Gastrocnemius medialis (tissue), 4 donors: ENCODE measurements at regions not wholly inside any gene's neighbourhood (a gene's known extent, or its start where the extent isn't known, plus 50 kb on each side); places are given as distances from the start of the nearest gene placed in this dataset.
"Not testable (repeated sequence)": the region's sequence is repeated elsewhere in the genome, so short reads cannot be mapped to it uniquely, and the experiment has no call there.

Experiments
- ATAC-seq, 2 donors: fragments of 150-250 bp; one replicate each; pipeline ENCODE4 v1.9.1; 2016
- DNase-seq, 2 donors: peaks; one replicate each; pipeline ENCODE4 v3.0.0-alpha.2; 2019
- H3K27ac ChIP-seq, 4 donors: fragments of 200-600 bp; sonication (generic); 1 replicate in 1 of 4; 2 replicates in 3 of 4; pipeline ENCODE4 v1.5.1; 2016 to 2018; ENCODE audit warnings: mild to moderate bottlenecking in 2 of 4, moderate library complexity in 1 of 4
- H3K27me3 ChIP-seq, 3 donors: fragments of 200-600 bp; sonication (generic) in 2 of 3; 1 replicate in 1 of 3; 2 replicates in 2 of 3; pipeline versions ENCODE4 v1.5.1 to v1.6.0; 2016 to 2019; ENCODE audit warnings: mild to moderate bottlenecking in 1 of 3, moderate library complexity in 1 of 3
- H3K36me3 ChIP-seq, 2 donors: fragments of 200-600 bp; sonication (generic) in 1 of 2; one replicate each; pipeline ENCODE4 v1.5.1; 2017 to 2018
- H3K4me1 ChIP-seq, 2 donors: fragments of 200-600 bp; sonication (generic) in 1 of 2; one replicate each; pipeline ENCODE4 v1.5.1; 2016 to 2017; ENCODE audit warnings: mild to moderate bottlenecking in 2 of 2
- H3K4me3 ChIP-seq, 4 donors: fragments of 200-600 bp; sonication (generic) in 3 of 4; 1 replicate in 1 of 4; 2 replicates in 3 of 4; pipeline ENCODE4 v1.5.1; 2016 to 2019; ENCODE audit warnings: mild to moderate bottlenecking in 2 of 4
- H3K9me3 ChIP-seq, 3 donors: fragments of 200-600 bp; sonication (generic) in 2 of 3; 1 replicate in 1 of 3; 2 replicates in 2 of 3; pipeline ENCODE4 v1.5.1; 2016 to 2019
- POLR2A ChIP-seq, 2 donors: fragments of 450-650 bp; IDR thresholded peaks; one replicate each; pipeline ENCODE4 v1.6.1; 2017; ENCODE audit warnings: antibody characterized with exemption in 2 of 2, mild to moderate bottlenecking in 2 of 2, moderate library complexity in 2 of 2
- in situ Hi-C, 4 donors: fragments of 200-750 bp; cut with MboI; loops; one replicate each; pipeline versions ENCODE4 v1.15.0 to v1.8.0; 2017; ENCODE audit warnings: low sequenced_read_pairs in 4 of 4
- intact Hi-C: fragments of 100-400 bp; cut with DNase I; formaldehyde crosslinking; loops from one replicate; pipeline ENCODE4 v1.15.1; 2023; ENCODE audit warnings: low total_unique reads
- TF ChIP-seq, protein P1 (sequence below), 5 experiments: fragments of 450-650 bp in 3 of 5; fragments of 200-600 bp in 2 of 5; sonication (generic) in 2 of 5; IDR thresholded peaks in 4 of 5; conservative IDR thresholded peaks in 1 of 5; 1 replicate in 4 of 5; 2 replicates in 1 of 5; pipeline ENCODE4 v1.5.1; 2016 to 2019; ENCODE audit warnings: antibody characterized with exemption in 5 of 5, mild to moderate bottlenecking in 3 of 5, moderate library complexity in 3 of 5

DNA sequence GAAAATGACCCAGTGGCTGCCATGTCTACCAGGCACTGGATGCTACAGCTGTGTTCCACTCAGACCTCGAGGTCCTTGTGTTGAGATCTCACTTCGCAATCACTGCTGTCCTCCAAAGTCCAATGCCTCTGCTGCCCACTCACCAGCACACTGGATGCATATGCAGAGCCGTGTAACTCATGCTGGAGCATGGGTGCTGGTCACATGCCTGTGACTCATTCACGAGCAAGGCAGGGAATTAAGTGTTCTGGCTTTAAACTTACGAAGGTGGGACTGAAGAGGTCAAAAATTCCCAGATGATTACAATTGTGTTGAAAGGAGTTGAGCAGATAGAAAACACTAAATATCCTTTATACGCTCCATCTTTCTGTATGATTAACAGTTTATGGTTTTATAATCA is 417.5 kb downstream of the NUP35 start:
- no peak for ATAC-seq

DNA sequence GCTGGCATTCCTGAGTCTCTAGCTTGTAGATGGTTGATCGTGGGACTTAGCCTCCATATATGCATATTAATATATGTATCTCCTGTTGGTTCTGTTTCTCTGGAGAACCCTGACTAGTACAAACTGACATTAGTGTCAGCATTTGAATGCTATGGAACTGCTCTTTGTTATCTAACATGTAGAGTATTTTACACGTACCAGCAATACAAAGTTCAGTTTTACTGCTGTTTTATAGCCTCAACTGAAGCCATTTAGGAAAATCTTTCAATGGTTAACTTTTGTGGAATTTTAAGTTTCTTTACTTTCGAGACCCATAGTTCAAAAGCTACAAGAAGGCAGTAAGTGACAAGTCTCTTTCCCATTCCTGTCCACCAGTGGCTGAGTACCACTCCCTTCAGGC is 418.4 kb downstream of the NUP35 start:
- Histone ChIP-seq H3K4me1 (no peaks in the 10 kb centered on the region), H3K27ac (no peak overlapping the region), H3K27me3 (no peaks in the 10 kb centered on the region), H3K36me3 (no peaks in the 10 kb centered on the region), H3K9me3 (no peaks in the 10 kb centered on the region), H3K4me3 (no peak overlapping the region)
- intact Hi-C loops (no loop called here), in situ Hi-C loops (no loop called here)
- no peak for DNase-seq
- TF ChIP-seq, protein P1, sequence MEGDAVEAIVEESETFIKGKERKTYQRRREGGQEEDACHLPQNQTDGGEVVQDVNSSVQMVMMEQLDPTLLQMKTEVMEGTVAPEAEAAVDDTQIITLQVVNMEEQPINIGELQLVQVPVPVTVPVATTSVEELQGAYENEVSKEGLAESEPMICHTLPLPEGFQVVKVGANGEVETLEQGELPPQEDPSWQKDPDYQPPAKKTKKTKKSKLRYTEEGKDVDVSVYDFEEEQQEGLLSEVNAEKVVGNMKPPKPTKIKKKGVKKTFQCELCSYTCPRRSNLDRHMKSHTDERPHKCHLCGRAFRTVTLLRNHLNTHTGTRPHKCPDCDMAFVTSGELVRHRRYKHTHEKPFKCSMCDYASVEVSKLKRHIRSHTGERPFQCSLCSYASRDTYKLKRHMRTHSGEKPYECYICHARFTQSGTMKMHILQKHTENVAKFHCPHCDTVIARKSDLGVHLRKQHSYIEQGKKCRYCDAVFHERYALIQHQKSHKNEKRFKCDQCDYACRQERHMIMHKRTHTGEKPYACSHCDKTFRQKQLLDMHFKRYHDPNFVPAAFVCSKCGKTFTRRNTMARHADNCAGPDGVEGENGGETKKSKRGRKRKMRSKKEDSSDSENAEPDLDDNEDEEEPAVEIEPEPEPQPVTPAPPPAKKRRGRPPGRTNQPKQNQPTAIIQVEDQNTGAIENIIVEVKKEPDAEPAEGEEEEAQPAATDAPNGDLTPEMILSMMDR (IDR thresholded peaks at IDR 0.05 in 4 of 5, conservative IDR thresholded peaks at IDR 0.05 in 1 of 5) = no peak
- no peak for TF ChIP-seq POLR2A (IDR thresholded peaks at IDR 0.05)
- no peak for ATAC-seq

More for the DNA sequence above, 417.5 kb downstream of the NUP35 start:
- TF ChIP-seq POLR2A (IDR thresholded peaks at IDR 0.05) = no peak
- TF ChIP-seq, protein P1 (IDR thresholded peaks at IDR 0.05 in 4 of 5, conservative IDR thresholded peaks at IDR 0.05 in 1 of 5) = no peak
- H3K9me3 ChIP-seq = no peaks in the 10 kb centered on the region
- H3K4me1 ChIP-seq = no peaks in the 10 kb centered on the region
- no peak overlapping the region for H3K4me3 ChIP-seq
- H3K27ac ChIP-seq = no peak overlapping the region
- intact Hi-C loops = no loop called here
- H3K27me3 ChIP-seq = no peaks in the 10 kb centered on the region
- H3K36me3 ChIP-seq = no peaks in the 10 kb centered on the region
- in situ Hi-C loops = no loop called here
- no peak for DNase-seq

DNA sequence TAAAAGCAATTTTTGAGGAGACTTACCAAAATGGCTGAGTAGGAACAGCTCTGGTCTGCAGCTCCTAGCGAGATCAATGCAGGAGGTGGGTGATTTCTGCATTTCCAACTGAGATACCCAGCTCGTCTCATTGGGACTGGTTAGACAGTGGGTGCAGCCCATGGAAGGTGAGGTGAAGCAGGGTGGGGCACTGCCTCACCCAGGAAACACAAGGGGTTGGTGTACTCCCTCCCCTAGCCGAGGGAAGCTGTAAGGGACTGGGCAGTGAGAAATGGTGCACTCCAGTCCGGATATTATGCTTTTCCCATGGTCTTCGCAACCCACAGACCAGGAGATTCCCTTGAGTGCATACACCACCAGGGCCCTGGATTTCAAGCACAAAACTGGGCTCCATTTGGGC is 419.0 kb downstream of the NUP35 start:
- in situ Hi-C loops = no loop called here

DNA sequence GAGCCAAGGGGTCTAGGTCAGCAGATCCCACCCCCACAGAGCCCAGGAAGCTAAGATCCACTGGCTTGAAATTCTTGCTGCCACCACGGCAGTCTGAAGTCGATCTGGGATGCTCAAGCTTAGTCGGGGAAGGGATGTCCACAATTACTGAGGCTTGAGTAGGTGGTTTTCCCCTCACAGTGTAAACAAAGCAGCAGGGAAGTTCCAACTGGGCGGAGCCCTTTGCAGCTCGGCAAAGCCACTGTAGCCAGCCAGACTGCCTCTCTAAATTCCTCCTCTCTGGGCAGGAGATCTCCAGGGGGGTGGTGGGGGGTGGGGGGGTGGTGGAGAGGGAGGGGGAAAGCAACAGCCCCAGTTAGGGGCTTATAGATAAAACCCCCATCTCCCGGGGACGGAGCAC is 419.5 kb downstream of the NUP35 start:
- Histone ChIP-seq H3K27me3 (no peaks in the 10 kb centered on the region), H3K4me1 (no peaks in the 10 kb centered on the region), H3K9me3 (no peaks in the 10 kb centered on the region), H3K36me3 (no peaks in the 10 kb centered on the region), H3K27ac (no peak overlapping the region), H3K4me3 (no peak overlapping the region)
- no peak for ATAC-seq
- intact Hi-C loops = no loop called here
- in situ Hi-C loops = no loop called here
- TF ChIP-seq POLR2A (IDR thresholded peaks at IDR 0.05) = no peak
- TF ChIP-seq, protein P1 (IDR thresholded peaks at IDR 0.05 in 4 of 5, conservative IDR thresholded peaks at IDR 0.05 in 1 of 5) = no peak
- no peak for DNase-seq

More for the DNA sequence above, 419.0 kb downstream of the NUP35 start:
- intact Hi-C loops = no loop called here
- Histone ChIP-seq H3K36me3 (no peaks in the 10 kb centered on the region), H3K27me3 (no peaks in the 10 kb centered on the region), H3K4me3 (no peak overlapping the region), H3K4me1 (no peaks in the 10 kb centered on the region), H3K27ac (no peak overlapping the region), H3K9me3 (no peaks in the 10 kb centered on the region)
- TF ChIP-seq POLR2A (IDR thresholded peaks at IDR 0.05) = no peak
- ATAC-seq (no peak), DNase-seq (no peak)

DNA sequence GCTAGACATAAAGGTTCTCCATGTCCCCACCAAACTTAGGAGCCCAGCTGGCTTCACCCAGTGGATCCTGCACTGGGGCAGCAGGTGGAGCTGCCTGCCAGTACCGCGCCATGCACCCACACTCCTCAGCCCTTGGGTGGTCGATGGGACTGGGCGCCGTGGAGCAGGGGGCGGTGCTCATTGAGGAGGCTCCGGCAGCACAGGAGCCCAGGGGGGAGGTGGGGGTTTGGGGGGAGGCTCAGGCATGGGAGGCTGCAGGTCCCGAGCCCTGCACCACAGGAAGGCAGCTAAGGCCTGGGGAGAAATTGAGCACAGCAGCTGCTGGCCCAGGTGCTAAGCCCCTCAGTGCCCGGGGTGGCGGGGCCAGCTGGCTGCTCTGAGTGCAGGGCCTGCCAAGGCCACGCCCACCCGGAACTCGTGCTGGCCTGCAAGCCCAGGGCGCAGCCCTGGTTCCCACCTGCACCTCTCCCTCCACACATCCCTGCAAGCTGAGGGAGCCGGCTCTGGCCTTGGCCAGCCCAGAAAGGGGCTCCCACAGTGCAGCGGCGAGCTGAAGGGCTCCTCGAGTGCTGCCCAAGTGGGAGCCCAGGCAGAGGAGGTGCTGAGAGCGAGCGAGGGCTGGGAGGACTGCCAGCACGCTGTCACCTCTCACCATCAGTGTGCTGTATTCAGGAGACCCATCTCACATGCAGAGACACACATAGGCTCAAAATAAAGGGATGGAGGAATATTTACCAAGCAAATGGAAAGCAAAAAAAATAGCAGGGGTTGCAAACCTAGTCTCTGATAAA is 422.5 kb downstream of the NUP35 start:
- H3K4me3 ChIP-seq, in situ Hi-C loops, H3K9me3 ChIP-seq, H3K27ac ChIP-seq, DNase-seq, H3K4me1 ChIP-seq, H3K36me3 ChIP-seq, intact Hi-C loops, ATAC-seq, H3K27me3 ChIP-seq: not testable (repeated sequence)

DNA sequence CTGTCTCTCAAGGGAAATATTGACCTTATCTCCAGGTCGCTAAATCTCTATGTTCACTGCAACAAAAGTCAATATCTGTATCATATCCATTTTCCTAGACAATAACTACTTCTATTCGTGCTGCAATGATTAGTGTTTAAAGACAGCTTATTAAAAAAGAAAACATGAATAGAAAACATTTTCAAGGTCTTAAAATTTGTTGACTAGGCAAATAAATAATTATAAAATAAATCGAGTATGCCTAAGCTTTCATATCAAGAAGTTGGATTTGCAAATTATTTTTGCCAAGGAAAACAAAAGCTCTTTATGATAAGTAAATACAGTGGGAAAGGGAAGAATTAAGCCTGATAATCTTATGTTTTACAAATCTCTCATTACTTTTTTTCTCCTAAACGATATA is 428.5 kb downstream of the NUP35 start:
- ATAC-seq = no peak
- H3K36me3 ChIP-seq = no peaks in the 10 kb centered on the region
- no peak overlapping the region for H3K4me3 ChIP-seq
- no peak for DNase-seq
- H3K27me3 ChIP-seq = no peaks in the 10 kb centered on the region
- no peaks in the 10 kb centered on the region for H3K9me3 ChIP-seq
- TF ChIP-seq, protein P1 (IDR thresholded peaks at IDR 0.05 in 4 of 5, conservative IDR thresholded peaks at IDR 0.05 in 1 of 5) = no peak
- TF ChIP-seq POLR2A (IDR thresholded peaks at IDR 0.05) = no peak
- in situ Hi-C loops (no loop called here), intact Hi-C loops (no loop called here)
- H3K4me1 ChIP-seq = no peaks in the 10 kb centered on the region
- H3K27ac ChIP-seq = no peak overlapping the region
